MG63 (cell line): ENCODE measurements at regions not wholly inside any gene's neighbourhood (a gene's known extent, or its start where the extent isn't known, plus 50 kb on each side); places are given as distances from the start of the nearest gene placed in this dataset.
"Not testable (repeated sequence)": the region's sequence is repeated elsewhere in the genome, so short reads cannot be mapped to it uniquely, and the experiment has no call there.

ENCODE experiments used
- DNase-seq: peaks from one replicate; pipeline ENCODE4 v3.0.0-alpha.2; 2020
- H3K27me3 ChIP-seq: fragments of 250-450 bp; sonication (Bioruptor Pico); 2 replicates; pipeline ENCODE4 v1.5.1; 2020; ENCODE audit warnings: mild to moderate bottlenecking, moderate library complexity
- H3K36me3 ChIP-seq: fragments of 250-450 bp; sonication (Bioruptor Pico); 2 replicates; pipeline ENCODE4 v1.5.1; 2020; ENCODE audit warnings: mild to moderate bottlenecking, moderate library complexity
- H3K4me3 ChIP-seq: fragments of 250-450 bp; sonication (Bioruptor Pico); 2 replicates; pipeline ENCODE4 v1.5.1; 2020; ENCODE audit warnings: mild to moderate bottlenecking, moderate library complexity
- H3K9me3 ChIP-seq: fragments of 250-450 bp; sonication (Bioruptor Pico); 2 replicates; pipeline ENCODE4 v1.5.1; 2020; ENCODE audit warnings: mild to moderate bottlenecking, moderate library complexity

DNA sequence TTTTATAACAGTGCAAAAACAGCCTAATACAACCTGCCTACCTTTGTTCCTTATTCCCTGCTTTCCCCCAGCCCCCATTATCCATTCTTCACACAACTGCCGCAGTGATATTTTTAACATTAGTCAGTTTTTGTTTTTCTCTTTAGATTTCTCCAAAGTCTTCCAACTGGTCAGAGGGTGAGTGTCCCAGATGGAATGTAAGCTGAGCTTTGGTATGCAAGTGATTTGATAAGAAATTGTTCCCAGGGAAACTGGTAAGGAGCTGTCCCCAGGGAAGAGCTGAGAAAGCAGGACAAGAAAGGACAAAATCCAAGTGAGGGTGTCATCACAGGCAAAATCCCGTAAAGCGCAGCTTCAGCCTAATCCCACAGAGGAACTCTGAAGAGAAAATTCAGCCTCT is 475.5 kb upstream of the ADGRL3 start:
- Histone ChIP-seq H3K27me3 (no peaks in the 10 kb centered on the region), H3K4me3 (no peak overlapping the region), H3K9me3 (peaks cover 2% of the 10 kb centered on the region; the same call in 1 of the 2 replicates), H3K36me3 (no peaks in the 10 kb centered on the region)
- peak; percentile 27 for DNase-seq

DNA sequence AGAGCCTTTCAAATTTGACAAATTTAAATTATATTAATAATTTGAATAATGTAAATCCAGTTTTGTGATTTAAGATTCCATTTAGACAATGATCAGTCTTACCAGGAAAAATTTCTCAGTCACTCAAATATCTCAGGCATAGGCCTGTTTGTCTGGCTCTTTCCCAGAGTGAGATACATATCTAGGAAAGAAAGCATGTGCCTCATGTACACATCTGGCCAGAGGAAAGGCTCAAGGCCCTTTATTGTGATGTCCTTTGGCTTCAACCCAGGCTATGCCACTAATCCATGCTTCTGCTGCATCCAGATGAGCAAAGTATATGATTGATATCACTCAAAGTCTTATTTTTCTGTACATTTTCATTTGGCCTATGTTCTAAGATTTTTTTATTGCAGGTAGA is 473.3 kb upstream of the ADGRL3 start:
- peak; percentile 3 for DNase-seq
- Histone ChIP-seq H3K4me3 (no peak overlapping the region), H3K9me3 (peaks cover 2% of the 10 kb centered on the region; the same call in 1 of the 2 replicates), H3K36me3 (no peaks in the 10 kb centered on the region), H3K27me3 (no peaks in the 10 kb centered on the region)

DNA sequence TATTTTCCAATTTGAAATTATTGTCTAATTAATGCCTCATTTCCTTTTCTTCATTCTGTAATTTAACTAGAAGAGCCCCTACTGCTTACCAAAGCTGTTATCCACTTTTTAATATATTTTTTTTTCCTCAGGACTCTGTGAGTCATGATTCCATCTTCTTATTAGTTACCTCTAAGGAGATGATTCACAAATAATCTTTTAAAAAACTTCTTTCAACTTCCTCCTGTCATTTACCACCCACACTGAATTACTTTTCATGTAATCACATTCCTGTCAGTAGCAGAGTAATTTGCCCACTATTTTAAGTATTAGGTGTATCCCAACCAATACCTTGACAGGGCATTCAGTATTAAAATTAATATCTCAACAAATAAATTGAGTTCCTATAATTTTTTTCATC is 470.9 kb upstream of the ADGRL3 start:
- no peak for DNase-seq

DNA sequence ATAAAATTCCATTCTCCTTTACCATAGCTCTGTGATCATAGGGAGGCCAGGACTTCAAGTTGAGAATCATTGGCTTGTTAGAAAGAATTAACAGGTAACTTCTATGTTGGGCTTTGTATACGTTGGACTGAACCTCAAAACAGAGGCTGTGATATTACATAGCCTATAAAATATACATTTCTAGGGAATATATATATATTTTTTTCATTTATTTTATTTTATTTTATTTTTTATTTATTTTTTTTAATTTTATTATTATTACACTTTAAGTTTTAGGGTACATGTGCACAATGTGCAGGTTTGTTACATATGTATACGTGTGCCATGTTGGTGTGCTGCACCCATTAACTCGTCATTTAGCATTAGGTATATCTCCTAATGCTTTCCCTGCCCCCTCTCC is 470.4 kb upstream of the ADGRL3 start:
- DNase-seq, H3K9me3 ChIP-seq, H3K27me3 ChIP-seq, H3K4me3 ChIP-seq, H3K36me3 ChIP-seq: not testable (repeated sequence)

More for the DNA sequence above, 470.9 kb upstream of the ADGRL3 start:
- H3K9me3 ChIP-seq, result 0 out of 2 replicates have a peak, but pooled peaks cover 2% of the 10 kb centered on the region
- H3K4me3 ChIP-seq, result no peak overlapping the region
- no peaks in the 10 kb centered on the region for H3K36me3 ChIP-seq
- H3K27me3 ChIP-seq, result no peaks in the 10 kb centered on the region

DNA sequence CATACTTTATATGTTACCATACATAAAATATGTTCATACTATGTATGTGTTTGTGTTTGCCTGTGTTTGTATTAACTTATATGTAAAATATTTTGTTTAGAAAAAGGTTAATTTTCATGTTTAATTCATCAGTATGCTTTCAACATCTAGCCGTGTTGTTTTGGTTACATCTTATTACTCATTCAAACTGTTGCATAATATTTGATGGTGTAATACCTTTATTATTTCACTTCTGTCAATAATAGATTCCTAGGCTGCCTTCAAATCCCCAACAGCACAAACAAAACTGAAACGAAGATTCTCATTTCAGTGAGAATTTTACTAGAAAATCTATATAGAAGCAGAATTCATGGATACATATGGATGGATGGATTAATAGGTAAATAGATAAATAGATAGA is 462.3 kb upstream of the ADGRL3 start:
- H3K9me3 ChIP-seq, result no peaks in the 10 kb centered on the region
- DNase-seq, result no peak
- H3K36me3 ChIP-seq, result no peaks in the 10 kb centered on the region
- H3K27me3 ChIP-seq, result no peaks in the 10 kb centered on the region
- H3K4me3 ChIP-seq, result no peak overlapping the region

DNA sequence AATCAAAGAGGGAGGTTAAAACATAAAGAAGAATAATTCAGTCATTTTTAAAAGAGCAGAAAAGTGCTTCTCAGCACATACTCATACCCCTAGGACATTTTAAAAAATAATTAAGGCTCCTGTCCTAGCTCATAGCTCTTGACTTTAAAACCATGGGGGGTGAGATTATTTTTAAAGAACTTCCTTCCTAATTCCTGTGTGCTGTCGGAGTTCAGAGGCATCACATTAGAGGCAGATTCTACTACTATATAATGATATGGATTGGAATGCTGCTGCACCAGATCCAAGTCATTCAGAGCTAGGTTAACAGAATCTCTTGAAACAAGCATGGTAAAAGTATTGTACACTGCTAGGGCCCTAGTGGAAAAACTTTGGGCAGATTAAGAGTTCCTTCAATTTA is 456.5 kb upstream of the ADGRL3 start:
- no peaks in the 10 kb centered on the region for H3K27me3 ChIP-seq
- no peaks in the 10 kb centered on the region for H3K9me3 ChIP-seq
- no peak for DNase-seq
- no peaks in the 10 kb centered on the region for H3K36me3 ChIP-seq
- H3K4me3 ChIP-seq, result no peak overlapping the region

DNA sequence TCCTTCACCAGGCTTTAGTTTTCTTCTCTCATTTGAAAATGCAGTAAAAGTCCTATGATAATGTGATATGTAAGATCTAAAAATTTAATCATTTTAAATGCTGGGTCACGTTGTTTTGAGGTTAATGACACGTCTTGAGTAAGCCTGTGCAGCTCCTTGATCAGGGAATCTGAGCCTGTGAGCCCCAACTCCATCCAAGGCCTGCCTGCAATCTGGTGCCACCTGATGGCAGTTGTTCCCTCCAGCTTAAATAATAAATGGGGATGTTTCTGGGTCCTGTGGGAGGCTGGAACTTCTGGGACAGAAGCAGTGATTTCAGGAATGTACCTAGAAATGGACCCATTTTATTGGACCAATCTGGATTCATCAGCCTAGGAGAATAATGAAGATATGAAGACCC is 455.4 kb upstream of the ADGRL3 start:
- no peak overlapping the region for H3K4me3 ChIP-seq
- H3K27me3 ChIP-seq, result no peaks in the 10 kb centered on the region
- DNase-seq, result peak; percentile 12
- H3K9me3 ChIP-seq, result no peaks in the 10 kb centered on the region
- H3K36me3 ChIP-seq, result no peaks in the 10 kb centered on the region

DNA sequence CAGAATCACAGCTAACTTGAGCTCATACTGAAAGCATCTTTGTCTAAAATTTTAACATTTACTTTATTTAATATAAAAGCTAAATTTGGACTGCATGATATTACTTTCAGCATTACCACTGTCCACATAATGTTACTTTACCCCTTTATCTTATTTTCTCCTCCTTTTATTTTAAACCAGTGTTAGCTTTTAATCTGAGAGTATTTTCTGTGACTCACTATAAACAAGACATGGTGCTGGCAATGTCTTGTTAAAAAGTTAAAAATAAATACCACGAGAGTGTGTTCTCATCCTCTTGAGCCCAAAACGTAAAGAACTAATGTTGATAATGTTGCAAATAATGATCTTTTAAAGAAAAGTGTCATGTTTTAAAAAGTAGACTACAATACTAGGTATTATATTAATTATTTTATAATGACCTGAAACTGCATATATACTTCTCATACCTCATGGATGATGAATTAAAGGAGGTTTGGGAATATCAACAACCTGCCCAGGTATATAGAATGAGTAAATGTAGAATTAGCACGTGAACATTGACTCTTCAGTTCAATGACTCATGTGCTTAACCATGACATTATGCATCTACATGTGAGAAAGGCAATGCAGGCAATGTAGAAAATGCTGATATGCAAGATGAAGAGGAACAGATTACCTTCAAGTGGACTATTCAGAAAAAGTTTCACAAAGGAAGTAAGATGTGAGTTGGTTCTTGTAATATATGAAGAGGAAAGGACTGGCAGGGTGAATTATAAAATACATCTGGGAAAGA is 454.1 kb upstream of the ADGRL3 start:
- Histone ChIP-seq H3K4me3 (no peak overlapping the region), H3K9me3 (no peaks in the 10 kb centered on the region), H3K27me3 (no peaks in the 10 kb centered on the region), H3K36me3 (no peaks in the 10 kb centered on the region)
- no peak for DNase-seq

DNA sequence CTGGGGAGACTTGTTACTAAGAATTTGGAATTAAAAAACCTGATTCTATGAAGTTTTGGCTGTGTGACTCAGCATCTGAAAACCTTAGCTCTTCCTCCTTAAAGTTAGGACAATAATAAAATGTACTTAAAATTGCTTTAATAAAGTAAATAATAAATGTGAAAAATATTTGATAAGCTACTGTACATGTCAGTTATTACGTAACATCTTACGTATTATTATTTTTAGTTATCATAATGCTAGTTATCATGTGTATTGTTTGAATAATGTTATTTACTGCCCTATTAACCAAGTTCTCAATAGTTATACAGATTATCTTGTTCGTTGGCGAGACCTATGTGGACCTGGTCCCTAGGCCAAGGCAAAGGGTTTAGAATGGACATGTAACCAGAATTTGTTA is 449.2 kb upstream of the ADGRL3 start:
- no peak for DNase-seq
- H3K4me3 ChIP-seq, result no peak overlapping the region
- H3K36me3 ChIP-seq, result no peaks in the 10 kb centered on the region
- no peaks in the 10 kb centered on the region for H3K27me3 ChIP-seq
- no peaks in the 10 kb centered on the region for H3K9me3 ChIP-seq

DNA sequence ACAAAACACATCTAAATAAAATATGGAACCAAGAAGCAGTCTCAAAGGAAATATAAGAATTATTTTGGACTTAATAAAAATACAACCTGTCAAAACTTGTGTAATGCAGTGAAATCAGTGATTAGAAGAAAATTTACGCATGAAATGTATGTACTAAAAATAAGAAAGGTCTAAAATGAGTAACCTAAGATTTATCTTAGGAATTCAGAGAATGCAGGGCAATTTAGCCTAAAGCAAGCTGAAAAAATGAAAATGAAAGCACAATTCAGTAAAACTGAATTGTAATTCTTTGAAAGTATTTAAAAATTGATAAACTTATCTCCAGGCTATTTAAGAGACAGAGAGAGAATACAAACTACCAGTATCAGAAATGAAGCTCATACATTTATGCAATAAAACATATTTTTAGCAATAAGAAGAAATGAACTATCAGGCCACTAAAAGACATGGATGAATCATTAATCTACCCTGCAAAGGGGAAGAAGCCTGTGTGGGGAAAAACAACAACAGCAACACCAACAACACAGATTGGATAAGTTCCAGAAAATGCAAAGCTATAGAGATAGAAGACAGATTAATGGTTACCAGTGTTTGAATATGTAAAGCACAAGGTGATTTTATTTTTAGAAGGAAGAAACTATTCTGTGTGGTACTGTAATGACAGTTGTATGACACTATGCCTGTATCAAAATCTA is 442.0 kb upstream of the ADGRL3 start:
- Histone ChIP-seq H3K36me3 (no peaks in the 10 kb centered on the region), H3K27me3 (no peaks in the 10 kb centered on the region), H3K4me3 (no peak overlapping the region), H3K9me3 (no peaks in the 10 kb centered on the region)
- no peak for DNase-seq

DNA sequence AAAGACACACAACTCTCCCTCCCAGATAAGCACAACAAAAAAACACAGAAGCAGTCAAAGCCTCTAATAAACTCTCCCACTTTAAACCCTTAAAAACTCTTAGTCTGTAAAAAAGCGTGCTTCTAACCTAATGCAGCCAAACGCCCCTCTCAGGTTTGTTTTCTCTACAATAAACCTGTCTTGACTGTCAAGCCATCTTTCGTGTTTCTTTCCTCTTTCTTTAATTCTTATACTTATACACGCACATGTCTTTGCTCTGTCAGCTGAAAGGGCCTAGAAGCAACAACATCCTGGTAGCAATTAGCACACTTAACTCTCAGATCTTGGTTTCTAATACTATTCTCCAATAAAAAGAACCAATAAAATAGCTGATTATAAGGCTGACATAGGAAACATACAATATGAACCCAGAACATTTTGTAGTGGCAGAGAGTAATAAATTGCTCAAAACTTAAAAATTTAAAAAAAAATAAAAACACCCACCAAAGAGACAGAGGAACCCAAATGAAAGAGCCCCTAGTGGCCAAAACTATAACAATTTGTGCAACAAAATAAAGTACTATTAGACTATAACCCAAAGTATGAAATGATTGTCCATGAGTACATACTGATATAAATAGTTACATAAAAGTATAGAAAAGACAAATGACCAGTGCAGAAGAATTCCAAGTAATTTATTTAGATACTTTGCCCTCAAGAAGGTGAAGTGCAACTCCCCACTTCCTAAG is 440.4 kb upstream of the ADGRL3 start:
- Histone ChIP-seq H3K36me3 (no peaks in the 10 kb centered on the region), H3K9me3 (no peaks in the 10 kb centered on the region), H3K27me3 (no peaks in the 10 kb centered on the region), H3K4me3 (no peak overlapping the region)
- DNase-seq, result no peak

DNA sequence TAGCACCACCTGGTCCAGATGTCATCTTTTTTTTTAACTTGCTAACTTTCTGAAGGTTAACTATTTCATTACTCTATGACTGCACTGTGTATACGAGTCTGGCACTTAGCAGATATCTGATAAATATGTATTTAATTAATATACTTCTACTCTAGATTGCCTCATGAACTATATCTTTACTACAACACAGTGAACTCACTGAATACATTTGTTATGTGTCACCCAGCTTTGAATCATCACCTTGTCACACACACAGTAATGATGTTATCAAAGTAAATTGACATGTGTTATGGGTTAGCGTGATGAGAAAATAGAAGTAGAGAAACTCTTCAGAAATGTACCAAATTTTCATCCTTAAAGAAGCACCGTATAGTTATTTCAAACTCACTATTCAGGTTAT is 419.3 kb upstream of the ADGRL3 start:
- Histone ChIP-seq H3K9me3 (no peaks in the 10 kb centered on the region), H3K36me3 (no peaks in the 10 kb centered on the region), H3K27me3 (no peaks in the 10 kb centered on the region), H3K4me3 (no peak overlapping the region)
- no peak for DNase-seq

DNA sequence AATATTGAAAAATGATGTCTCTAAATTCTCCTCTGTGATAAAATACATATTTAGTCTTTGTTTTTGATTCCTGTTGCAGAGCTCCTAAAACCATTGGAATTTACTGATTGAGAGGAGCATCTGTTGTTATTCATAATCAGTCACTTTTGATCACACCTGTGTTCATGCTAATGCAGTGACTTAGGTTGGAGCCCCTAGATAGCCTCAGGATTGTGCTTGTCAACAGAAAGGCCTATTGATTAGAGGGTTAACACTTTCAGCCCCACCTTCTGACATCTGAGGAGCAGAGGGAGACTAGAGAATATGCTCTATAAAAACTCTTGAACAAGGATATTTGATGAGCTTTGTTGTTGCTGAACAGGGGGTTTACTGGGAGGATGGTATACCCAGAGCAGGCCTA is 409.5 kb upstream of the ADGRL3 start:
- Histone ChIP-seq H3K36me3 (no peaks in the 10 kb centered on the region), H3K27me3 (no peaks in the 10 kb centered on the region), H3K4me3 (no peak overlapping the region), H3K9me3 (no peaks in the 10 kb centered on the region)
- DNase-seq, result no peak

DNA sequence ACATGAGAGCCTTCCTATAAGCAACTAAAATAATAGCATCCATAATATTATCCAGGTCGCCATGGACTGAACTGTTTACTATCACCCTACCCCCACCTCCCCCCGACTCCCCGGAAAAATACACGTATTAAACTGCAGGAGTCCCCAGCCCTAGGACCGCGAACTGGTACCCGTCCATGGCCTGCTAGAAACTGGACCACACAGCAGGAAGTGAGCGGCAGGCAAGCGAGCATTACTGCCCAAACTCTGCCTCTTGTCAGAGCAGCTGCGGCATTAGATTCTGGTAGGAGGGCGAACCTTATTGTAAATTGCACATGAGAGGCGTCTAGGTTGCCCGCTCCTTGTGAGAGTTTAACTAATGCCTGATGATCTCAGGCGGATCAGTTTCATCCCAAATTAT is 405.8 kb upstream of the ADGRL3 start:
- no peaks in the 10 kb centered on the region for H3K36me3 ChIP-seq
- no peaks in the 10 kb centered on the region for H3K9me3 ChIP-seq
- H3K27me3 ChIP-seq, result no peaks in the 10 kb centered on the region
- no peak overlapping the region for H3K4me3 ChIP-seq
- DNase-seq, result no peak

DNA sequence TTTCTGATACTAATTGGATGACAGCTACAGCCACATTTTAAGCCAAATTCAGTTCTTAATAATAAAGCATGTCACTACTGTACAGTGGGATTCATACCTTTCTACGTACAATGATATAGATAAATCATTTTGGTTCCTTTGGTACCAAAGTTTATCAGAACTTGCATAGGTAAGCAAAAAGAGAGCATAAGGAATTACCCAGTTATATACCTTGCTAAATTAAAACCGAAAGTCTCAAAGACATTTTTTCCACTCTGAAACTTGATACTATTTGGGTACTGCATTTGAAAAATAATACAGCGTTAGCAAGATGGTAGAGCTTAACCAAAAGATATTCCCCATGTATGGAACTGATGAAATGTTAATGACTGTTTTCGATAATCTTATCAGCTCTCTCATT is 400.9 kb upstream of the ADGRL3 start:
- no peak overlapping the region for H3K4me3 ChIP-seq
- no peaks in the 10 kb centered on the region for H3K36me3 ChIP-seq
- no peak for DNase-seq
- no peaks in the 10 kb centered on the region for H3K9me3 ChIP-seq
- H3K27me3 ChIP-seq, result no peaks in the 10 kb centered on the region

DNA sequence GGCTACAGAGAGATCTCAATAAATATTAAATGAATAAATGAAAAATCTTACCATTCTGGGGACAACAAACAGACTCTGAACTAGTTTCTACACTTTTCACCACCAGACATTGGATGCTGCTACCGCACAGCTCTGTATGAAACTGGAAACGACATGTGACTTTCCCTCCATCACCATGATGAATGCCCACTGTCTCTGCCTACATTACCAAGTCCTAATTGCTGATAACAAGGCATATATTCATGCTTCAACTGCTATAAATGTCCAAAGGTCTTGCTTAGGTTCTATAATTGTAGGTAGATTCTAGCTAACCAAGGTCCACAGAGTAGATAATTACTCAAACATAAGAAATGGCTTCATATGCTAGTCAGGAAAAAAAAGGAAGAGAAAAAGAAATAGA is 399.4 kb upstream of the ADGRL3 start:
- H3K36me3 ChIP-seq, result no peaks in the 10 kb centered on the region
- no peak overlapping the region for H3K4me3 ChIP-seq
- no peaks in the 10 kb centered on the region for H3K27me3 ChIP-seq
- no peak for DNase-seq
- no peaks in the 10 kb centered on the region for H3K9me3 ChIP-seq

DNA sequence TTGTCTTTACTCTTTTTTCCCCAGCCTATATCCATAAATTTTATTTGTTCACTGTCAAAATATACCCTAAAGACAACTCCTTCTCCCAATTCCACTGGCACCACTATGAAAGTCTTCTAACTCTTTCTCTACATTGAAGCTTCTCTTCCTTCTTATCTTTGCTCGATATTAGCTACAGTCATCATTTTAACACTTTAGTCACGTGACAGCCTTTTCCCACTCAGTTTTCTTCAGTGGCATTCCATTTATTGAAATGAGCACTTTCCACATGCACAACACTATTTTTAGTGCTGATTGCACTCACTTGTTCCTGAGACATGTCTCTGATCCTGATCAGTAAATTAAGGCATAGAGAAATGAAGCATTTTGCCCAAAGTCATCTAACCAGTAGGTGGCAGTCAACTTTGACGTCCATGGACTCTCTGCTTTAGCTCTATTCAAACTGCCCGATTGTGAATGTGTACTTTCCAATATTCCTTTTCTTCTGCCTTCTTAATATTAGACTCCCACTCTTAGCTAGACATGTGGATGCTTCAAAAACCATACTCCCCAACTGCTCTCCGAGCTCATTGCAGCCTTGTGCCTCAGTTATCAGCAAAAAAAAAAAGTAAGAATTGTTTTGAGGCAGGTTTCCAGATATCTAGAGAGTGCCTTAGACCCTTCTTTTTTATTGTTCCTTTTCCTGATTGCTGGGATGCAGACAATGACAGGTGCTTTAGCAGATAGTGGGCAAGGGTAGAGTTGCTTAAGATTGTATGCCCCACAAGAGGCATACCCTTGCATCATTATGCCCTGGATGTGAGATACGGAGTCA is 394.4 kb upstream of the ADGRL3 start:
- Histone ChIP-seq H3K27me3 (no peaks in the 10 kb centered on the region), H3K36me3 (no peaks in the 10 kb centered on the region), H3K9me3 (no peaks in the 10 kb centered on the region), H3K4me3 (no peak overlapping the region)
- DNase-seq, result no peak
